ENCODE measurements at regions not wholly inside any gene's neighbourhood (a gene's known extent, or its start where the extent isn't known, plus 50 kb on each side); places are given as distances from the start of the nearest gene placed in this dataset.
A peak's percentile ranks its signal among the peaks of the same experiment; 100 is the strongest.

DNA sequence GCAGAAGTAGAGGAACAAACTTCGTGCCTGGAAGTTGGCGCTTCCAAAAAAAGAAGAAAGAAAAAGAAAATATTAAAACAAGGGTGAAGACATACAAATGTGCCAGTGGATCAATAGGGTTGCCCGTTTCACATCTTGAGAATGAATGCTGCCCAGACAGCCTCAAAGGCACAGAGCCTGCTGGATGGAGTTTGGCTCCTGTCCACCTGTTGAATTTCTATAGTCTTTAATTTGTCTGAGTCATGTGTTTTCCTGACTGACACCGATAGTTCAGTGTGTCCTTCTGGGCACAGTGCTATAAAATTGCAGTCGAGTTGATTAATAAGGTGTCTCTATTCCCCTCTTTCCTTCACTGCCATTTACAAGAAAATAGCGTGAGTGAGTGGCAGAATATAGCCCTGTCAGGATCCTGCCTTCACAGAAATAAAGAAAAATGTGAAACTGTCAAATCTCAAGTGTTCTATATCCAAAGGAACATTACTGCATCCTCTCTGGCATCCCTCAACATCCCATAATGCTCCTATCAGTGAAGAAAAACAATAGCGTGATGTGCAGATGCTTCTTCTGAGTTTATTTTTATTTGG lies 471.3 kb upstream of the AUTS2 start:
- DNase-seq: no peak

DNA sequence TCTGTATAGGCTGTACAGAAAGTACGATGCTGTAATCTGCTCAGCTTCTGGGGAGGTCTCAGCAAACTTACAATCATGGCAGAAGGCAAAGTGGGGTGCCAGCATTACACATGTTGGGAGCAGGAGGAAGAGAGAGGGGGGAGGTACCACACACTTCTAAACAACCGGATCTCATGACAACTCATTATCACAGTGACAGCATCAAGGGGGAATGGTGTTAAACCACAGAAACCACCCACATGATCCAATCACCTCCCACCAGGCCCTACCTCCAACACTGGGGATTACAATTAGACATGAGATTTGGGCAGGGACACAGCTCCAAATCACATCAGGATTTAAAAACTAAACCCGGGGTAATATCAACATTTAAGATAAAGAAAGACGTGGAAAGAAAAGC lies 468.8 kb upstream of the AUTS2 start:
- DNase-seq: no peak

DNA sequence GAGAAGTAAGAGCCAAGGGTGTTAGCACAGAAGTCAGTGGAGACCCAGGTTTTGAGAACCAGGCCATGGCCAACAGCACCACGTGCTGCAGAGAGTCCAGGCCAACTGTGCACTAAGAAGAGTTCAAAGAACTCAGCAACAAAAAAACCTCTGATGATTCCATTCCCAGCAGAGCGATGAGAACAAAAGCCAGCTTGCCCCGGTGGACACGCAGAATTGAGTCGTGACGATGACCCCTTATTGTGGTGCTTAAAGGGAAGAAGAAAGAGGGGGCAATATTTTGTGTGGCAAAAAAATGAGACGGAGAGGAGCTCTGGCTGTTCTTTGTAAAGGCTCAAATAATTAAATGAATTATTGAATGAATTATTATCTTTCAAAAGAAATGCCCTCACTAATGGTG lies 468.3 kb upstream of the AUTS2 start:
- no peak for DNase-seq

DNA sequence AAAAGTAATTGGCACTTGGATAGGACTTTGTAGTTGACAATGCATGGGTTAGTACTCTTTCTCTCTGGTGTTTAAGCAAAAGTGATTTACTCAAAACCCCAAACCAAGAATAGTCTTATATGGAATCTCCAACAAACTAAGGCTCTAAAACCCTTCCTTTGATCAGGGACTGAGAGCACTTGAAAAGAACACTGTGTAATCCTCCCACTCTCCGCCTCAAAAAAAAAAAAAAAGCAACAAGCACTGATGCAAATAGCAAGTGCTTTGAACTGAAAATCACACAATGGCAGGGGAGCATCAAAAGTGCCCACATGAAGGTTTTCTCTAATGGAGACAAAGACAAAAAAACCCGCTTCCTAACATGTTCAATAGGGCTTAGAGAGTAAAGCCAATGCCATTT lies 467.9 kb upstream of the AUTS2 start:
- DNase-seq: no peak

DNA sequence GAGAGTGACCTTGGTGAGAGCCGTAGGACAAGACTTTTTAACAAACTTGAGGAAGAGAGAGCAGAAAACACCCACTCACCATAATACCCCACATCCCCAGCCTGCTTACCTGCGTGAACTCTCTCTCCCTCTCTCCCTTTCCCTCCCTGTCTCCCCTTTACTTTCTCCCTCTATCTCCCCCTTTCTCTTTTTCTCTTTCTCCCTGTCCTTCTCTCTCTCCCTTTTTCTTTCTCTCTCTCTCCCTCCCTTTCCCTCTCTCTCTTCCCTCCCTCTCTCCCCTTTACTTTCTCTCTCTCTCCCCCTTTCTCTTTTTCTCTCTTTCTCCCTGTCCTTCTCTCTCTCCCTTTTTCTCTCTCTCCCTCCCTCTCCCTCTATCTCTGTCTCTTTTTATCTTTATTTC lies 464.0 kb upstream of the AUTS2 start:
- no peak for DNase-seq

DNA sequence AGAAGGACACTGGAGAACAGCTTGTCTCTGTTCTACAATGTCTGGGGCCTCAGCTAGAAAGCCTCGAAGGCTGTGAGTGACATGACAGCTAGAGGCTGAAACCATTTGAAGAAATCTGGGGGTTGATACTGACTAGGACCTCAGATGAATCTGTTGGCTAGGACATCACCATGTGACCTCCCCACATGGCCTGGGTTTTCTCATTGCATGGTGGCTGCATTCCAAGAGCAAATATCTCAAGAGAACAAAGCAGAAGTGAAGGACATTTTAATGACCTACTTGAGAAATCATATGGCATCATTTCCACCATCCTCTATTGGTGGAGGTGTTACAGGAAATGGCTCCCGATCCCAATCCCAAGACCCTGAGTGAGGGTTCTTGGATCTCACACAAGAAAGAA lies 450.6 kb upstream of the AUTS2 start:
- DNase-seq: no peak

DNA sequence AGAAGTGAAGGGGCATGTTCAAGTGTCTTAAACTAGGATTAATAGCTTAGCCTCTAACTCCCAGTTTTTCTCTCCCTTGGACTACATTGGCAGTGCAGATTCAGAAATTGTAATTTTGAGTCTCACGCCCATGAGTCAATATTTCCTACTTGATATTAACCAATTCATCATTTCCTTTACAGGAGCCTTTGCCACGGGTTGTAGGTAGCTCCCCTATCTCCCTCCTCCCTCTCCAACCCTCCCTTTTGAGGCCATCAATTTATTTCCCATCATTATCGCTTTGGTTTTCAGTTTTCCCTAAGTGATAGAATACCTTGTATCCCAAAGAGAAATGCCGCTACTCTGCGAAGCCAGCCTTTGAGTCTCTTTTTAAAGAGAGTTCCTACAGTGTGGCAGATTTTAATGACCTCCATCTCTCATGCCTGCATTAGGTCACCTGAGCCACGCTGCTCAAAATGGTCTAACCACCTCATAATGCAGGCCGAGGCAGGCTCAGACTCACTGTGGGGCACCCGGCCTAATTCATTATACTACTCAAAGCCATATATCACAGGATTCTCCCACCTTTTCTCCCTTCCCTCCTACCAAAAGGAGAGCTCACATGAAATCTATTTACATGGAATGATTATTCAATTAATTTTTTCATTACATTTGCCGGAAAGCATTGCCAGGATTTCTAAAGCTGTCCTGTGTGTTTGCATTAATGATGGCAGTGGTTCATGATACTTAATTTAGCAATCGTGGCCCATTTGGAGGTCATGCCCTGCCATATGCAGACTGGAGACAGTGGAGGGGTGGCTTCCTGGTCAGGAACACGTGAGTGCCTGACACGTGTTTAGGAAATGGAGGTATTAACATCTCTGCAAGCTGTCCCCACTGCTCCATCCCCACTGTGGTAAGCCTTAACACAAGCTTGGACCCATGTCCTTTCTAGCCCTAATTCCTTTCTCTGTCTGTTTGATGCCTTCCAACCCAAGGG lies 448.2 kb upstream of the AUTS2 start:
- no peak for DNase-seq

DNA sequence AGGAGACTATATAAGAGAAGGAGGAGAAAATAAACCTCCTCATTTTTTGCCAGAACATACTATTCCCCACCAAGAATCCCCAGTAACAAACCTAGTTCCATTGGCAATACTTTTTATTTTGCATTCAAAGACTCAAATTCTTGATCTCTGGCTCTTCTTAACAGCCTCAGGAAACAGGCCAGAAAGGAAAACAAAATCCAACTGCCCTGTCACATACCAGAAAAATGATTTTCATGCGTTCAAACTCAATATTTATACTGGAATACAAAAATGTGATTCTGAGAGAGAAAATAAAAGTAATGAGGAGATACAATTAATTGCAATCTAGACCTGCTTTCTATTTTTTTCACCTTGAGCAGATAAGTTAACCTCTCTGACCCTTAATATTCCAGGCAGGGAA lies 435.9 kb upstream of the AUTS2 start:
- no peak for DNase-seq

DNA sequence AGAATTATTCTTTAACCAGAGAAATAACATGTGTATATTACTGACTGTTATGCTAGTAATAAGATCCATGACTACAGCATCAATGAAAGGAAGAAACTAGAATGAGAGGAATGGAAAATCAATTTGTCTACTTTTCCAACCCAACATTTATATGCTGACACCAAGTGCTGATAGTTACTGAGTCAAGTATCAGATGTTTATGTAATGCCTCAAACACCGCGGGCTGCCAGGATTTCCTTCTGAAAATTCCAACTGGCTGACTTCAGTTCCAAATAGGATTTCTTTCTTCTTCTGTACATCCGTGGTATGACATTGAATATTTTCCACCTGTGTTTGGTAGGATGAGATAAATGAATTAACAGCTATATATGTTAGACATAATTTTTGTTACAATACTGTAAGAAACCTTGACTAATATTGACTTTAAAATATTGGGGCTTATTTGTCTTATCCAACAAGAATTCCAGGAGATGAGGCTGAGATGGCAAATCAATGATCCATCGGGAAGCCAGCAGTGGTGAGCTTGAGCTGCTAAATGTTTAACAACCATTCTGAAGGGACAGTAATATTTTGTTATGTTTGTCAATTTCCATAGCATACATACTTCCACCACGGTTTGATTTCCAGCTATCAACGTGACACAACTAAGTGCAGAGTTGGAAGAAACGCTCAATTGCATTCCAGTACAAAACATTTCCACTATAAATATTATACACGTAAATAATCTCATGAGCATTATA lies 435.2 kb upstream of the AUTS2 start:
- DNase-seq: no peak

DNA sequence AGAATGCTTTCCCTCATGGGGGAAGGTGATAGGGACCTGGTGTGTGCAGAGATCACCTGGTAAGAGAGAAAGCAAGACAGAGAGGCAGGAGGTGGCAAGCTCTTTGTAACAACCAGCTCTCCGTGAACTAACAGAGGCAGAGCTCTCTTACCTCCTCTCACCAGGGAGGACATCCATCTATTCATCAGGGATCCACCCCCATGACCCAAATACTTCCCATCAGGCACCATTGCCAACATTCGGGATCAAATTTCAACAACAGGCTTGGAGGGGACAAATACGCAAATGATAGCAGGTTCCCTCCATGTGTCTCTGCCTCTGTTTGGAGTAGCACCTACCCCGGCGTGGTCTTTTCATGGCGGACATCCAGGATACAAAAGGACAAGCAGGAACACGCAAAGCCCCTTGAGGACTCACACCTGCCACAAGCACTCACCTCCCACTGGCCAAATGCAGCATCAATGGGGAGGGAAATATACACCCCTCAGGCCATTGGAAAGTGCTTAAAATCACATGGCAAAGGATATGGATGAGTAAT lies 431.2 kb upstream of the AUTS2 start:
- DNase-seq: no peak

DNA sequence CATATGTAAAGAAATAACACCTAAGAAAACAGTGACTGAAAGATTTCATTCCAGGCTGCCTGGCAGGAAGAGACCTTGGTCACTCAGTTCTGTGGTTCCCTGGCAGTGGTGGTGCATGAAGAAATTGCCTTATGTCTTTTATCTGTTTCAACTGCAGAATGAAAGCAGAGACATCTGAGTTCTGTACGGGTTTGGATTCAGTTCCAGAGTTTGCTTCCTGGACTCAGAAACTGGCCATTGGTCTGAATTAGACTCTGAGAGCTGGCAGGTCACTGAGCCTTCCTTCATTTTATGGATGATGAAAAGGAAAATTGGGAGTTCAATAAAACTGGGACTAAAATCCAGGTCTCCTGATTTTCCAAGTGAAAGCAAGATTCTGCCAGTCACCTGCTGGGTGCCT lies 428.9 kb upstream of the AUTS2 start:
- DNase-seq: no peak

DNA sequence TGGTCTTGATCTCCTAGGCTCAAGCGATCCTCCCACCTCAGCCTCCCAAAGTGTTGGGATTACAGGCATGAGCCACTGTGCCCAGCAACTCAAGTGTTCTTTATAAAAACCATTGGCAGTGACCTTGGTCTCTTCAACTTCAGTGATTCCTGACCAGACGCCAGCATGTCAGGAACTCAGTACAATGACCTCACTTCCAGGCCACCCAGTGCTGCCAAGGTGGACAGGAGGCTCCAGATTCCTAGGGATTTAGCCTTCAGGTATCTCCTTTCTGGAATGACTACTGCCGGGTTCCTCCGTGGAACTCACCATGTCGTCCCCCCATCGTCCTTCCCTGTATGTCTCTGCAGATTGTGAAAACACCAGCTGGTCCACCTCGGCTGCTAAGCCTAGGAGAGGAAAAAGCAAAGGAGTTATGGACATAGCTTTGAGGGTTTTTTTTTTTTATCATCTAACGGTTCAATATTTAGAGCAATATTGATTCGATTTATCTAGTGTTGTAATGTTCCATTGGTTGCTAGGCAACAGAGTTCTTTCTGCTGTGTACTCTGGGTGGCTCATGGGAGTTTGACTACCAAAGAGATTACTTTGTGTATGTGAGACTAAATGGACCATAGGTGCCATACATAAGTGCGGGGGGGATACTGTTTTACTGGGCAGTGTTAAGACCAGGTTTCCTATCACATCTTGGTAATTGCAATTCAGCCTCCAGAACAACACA lies 425.8 kb upstream of the AUTS2 start:
- DNase-seq: no peak

DNA sequence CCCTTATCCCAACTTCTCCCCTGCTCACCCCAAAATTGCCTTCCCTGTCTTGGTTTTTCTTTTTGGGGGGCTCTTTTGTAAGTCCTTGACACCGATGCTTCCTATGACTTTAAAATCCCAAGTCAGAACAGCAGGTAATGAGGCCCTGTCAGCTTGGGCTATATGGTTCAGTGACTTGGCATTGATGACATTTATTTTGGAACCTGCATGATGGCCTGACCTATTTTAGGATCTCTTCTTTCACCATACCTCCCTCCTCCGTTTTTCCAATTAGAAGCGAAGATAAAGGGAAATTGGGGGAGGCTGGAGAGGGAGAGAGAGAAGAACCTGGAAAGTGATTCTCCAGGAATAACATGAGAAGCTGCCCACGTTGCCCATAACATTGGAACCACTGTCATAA lies 424.9 kb upstream of the AUTS2 start:
- no peak for DNase-seq

DNA sequence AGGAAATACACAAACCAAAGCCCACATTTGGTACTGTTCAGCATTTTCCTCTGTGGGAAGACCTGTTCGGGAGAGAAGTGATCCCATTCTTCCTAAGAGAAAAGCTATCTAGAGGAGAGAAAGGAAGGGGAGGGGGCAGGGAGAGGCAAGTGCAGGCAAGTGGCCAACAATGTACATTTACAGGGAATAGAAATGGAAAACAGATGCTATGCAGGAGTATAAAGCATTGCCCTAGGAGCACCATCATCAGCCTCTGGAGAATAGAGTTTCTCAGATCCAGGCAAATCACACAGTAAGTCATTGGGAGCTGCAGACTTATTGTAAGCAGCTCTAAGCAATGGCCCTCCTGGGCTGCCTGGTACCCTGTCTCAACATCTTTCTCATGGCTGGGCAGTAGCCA lies 424.4 kb upstream of the AUTS2 start:
- DNase-seq: no peak

DNA sequence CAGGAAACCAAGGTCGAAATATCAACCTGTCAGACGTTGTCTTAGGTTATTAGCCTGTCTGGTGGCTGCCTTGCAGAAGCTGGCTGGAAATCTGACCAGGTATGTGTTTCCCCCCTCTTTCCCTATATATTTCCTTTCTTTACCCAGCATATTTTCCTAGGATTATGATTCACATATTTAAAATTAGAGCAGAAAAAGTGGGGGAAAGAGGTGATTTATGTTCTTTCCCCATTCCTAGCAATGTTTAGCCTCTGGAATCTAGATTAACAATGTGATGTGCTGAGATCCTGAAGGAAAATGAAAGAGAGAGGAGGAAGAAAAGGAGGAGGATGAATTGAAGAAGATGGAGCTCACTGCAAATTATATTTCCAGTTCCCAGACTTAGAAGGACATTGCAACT lies 421.4 kb upstream of the AUTS2 start:
- no peak for DNase-seq

DNA sequence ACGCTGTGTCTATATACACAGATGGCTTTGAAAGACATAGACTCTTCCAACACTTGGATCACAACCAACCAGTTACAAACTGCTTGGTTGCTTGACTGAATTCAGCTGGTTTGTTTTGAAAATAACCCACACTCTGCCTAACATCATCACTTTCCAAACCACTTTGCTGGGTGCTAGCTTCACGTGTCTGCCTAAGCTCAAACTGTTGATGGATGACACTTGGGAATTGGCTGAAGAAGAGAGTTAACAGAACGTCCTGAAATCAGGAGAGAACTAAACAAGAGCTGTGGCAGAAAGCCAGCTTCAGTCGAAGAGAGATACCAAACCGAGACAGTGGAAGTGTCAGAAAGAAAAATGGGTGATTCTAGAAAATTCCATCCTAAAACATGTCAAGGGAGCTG lies 420.8 kb upstream of the AUTS2 start:
- no peak for DNase-seq

DNA sequence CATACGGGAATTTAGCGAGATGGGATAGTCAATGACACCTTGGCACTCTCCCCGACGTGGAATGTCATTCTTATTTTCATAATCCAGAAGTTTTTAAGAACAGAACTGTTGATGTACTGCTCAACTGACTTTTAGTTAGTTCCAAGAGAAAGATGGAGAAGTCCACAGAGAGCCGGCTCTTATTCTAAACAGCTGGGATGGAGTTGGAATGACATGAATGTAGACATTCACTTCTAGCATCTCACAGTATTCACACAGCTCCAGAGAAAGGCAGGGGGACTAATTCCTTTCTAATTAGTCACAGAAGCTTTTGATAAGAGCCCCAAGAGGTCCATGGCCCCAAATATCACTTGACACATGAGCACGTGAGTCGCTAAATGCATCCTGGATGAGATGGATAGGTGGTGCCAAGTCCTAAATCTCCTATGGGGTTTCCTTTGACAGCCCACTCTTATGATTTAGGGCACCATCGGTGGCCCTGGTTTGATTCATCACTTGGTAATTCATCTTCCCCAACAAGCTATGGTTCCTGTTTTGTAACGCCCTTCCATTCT lies 420.3 kb upstream of the AUTS2 start:
- DNase-seq: no peak

DNA sequence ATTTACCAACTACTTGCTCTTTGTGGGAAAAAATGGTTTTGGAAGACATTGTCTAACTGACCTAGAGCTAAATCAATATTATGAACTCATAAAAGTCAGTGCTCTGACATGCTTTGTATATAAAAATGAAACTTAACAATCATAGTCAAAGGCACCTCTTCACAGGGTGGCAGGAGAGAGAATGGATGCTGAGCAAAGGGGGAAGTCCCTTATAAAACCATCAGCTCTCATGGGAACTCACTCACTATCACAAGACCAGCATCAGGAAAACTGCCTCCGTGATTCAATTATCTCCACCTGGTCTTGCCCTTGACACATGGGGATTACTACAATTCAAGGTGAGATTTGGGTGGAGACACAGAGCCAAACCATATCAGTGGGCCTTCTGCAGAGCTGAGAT lies 417.6 kb upstream of the AUTS2 start:
- DNase-seq: no peak

DNA sequence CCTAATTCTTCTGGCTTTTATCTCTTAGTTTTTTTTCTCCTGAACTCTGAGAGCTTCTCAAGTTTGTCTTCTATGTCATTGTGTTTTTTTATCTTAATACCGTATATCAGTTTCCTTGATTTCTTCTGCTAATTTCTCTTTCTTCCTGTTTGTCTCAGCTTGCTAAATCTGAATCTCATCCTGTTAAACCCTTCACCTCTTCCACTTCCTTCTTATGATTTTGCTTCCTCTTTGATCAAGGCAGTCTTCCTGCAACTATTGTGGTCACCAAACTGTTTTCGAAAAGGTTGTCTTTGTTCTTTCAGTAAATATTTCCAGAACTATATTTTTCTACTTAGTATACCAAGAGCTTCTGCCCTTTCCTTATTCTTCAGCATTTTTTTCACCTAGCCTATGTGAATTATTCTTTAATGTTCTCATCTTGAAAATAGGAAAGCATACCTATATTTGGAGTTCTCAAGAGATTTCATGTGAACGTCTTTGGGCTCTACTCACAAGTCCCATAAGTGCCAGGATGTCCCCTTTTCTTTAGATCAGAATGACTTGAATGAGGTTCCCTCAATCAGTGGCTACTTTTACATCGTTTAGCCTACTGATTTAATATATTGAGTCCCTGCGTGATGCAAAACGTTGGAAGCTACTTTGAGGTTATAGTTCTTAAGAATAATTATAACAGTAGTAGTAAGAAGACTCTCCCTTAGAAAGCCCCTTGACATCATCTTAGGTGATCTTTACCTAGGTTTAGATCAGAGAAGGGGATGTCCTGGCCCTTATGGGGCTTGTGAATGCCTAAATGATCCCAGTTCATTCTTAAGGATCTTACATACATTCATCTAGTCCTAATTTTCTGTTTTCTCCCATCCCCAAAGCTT lies 415.4 kb upstream of the AUTS2 start:
- no peak for DNase-seq

DNA sequence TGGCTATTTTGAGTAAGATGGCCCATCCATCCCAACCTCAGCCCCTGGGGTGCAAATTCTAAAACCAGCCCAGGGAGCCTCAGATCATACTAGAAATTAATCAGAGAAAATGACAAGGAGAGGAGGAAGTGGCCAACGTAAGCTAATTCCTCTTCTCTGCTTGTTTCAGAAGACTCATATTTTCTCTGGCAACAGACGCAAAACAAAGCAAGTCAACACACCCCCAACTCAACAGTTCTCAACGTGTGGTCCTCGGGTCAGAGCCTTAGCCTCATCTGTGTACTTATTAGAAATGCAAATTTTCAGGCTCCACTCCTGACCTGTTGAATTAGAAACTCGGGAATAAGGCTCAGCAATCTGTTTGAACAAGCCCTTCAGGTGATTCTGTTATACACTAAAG lies 413.9 kb upstream of the AUTS2 start:
- peak; percentile 1 for DNase-seq

DNA sequence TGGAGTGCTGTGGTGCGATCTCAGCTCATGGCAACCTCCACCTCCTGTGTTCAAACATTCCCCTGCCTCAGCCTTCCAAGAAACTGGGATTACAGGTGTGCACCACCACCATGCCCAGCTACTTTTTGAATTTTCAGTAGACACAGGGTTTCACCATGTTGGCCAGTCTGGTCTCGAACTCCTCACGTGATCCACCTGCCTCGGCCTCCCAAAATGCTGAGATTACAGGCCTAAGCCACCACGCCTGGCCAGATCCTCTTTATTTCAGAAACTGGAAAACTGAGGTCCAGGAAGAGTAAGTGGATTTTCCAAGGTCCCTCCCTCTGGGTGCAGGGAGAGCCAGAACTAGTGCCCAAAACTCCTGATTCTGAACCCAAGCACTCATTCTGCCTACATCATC lies 413.1 kb upstream of the AUTS2 start:
- DNase-seq: no peak

DNA sequence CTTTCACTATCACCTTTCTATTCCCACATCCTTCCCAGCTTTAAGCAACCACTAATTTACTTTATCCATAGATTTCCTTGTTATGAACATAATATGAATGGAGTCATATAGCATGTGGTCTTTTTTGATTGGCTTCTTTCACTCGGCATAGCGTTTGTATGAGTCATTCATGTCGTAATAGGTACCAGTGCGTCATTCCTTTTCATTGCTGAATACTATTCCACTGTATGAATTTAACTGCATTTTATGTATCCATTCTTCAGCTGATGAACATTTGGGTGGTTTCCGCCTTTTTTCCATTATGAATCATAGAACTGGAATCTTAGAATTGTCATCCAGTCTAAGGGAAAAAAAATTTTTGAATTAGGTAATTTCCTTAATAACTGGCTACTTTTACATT lies 411.3 kb upstream of the AUTS2 start:
- no peak for DNase-seq

All from CD4-positive, alpha-beta T cell treated with Interleukin-17A for 1 hour (primary cell).